ENCODE measurements at regions not wholly inside any gene's neighbourhood (a gene's known extent, or its start where the extent isn't known, plus 50 kb on each side); places are given as distances from the start of the nearest gene placed in this dataset.

- TF ChIP-seq EP300 (IDR thresholded peaks at IDR 0.05) (no peak), POLR2AphosphoS5 (IDR thresholded peaks at IDR 0.05) (no peak), CTCF (IDR thresholded peaks at IDR 0.05) (no peak), POLR2A (IDR thresholded peaks at IDR 0.05) (no peak)
Observed at GRCh38 chr9:115396071-115396529, 278.1 kb upstream of the TNC start.

Measured in upper lobe of left lung (tissue), 4 donors.